ENCODE measurements at regions not wholly inside any gene's neighbourhood (a gene's known extent, or its start where the extent isn't known, plus 50 kb on each side); places are given as distances from the start of the nearest gene placed in this dataset.

- Histone ChIP-seq H3K27ac (no peak overlapping the region), H3K27me3 (no peaks in the 10 kb centered on the region), H3K36me3 (no peaks in the 10 kb centered on the region), H3K4me3 (no peak overlapping the region), H3K9me3 (no peaks in the 10 kb centered on the region), H3K4me1 (no peaks in the 10 kb centered on the region)
- intact Hi-C loops (cut with DNase I; ENCODE audit: low total_unique reads): no loop called here
- DNase-seq (ENCODE audit: low spot score in 2 of 2): no peak
- TF ChIP-seq POLR2AphosphoS5 (IDR thresholded peaks at IDR 0.05) (no peak), POLR2A (IDR thresholded peaks at IDR 0.05) (no peak), CTCF (IDR thresholded peaks at IDR 0.05) (no peak)
Measured at GRCh38 chr2:82395531-82395930, 2063.5 kb downstream of the SUCLG1 start.

- intact Hi-C loops (cut with DNase I; ENCODE audit: low total_unique reads): no loop called here
- TF ChIP-seq CTCF (IDR thresholded peaks at IDR 0.05): no peak
- TF ChIP-seq POLR2A (IDR thresholded peaks at IDR 0.05): no peak
- no peak for TF ChIP-seq POLR2AphosphoS5 (IDR thresholded peaks at IDR 0.05)
- H3K9me3 ChIP-seq: no peaks in the 10 kb centered on the region
- no peaks in the 10 kb centered on the region for H3K27me3 ChIP-seq
- no peaks in the 10 kb centered on the region for H3K4me1 ChIP-seq
- no peak overlapping the region for H3K27ac ChIP-seq
- no peak overlapping the region for H3K4me3 ChIP-seq
- no peaks in the 10 kb centered on the region for H3K36me3 ChIP-seq
- DNase-seq (ENCODE audit: low spot score in 2 of 2): no peak
Measured at GRCh38 chr2:82391386-82391785, 2067.7 kb downstream of the SUCLG1 start.

- no peak overlapping the region for H3K4me3 ChIP-seq
- no peak overlapping the region for H3K27ac ChIP-seq
- no peak for TF ChIP-seq CTCF (IDR thresholded peaks at IDR 0.05)
- no peak for TF ChIP-seq POLR2AphosphoS5 (IDR thresholded peaks at IDR 0.05)
- TF ChIP-seq POLR2A (IDR thresholded peaks at IDR 0.05): no peak
- H3K4me1 ChIP-seq: no peaks in the 10 kb centered on the region
- DNase-seq (ENCODE audit: low spot score in 2 of 2): no peak
- H3K36me3 ChIP-seq: no peaks in the 10 kb centered on the region
- no peaks in the 10 kb centered on the region for H3K27me3 ChIP-seq
- H3K9me3 ChIP-seq: no peaks in the 10 kb centered on the region
- intact Hi-C loops (cut with DNase I; ENCODE audit: low total_unique reads): no loop called here
Measured at GRCh38 chr2:82355622-82356021, 2051.1 kb upstream of the LRRTM1 start.

DNA sequence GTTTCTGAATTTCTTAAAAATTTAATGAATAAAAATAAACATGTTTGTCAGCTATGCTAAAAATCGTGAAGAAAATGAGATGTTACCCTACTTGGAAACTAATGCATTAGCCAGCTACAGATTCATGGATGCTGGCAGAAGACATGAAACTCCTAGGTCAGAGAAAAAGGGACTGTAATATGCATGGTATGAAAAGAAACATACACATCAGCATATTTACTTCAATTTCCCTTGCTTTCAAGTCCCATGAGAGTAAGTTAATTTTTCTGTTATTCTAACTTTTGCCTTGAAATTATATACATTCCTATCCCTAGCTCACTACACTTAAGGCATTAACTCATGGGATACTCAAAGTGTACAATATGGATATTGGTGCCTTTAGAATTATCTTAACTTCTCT is 2041.4 kb upstream of the LRRTM1 start:
- intact Hi-C loops (cut with DNase I; ENCODE audit: low total_unique reads): no loop called here
- DNase-seq (ENCODE audit: low spot score in 2 of 2): no peak
- H3K36me3 ChIP-seq: no peaks in the 10 kb centered on the region
- no peak overlapping the region for H3K27ac ChIP-seq
- no peak overlapping the region for H3K4me3 ChIP-seq
- no peaks in the 10 kb centered on the region for H3K27me3 ChIP-seq
- no peaks in the 10 kb centered on the region for H3K9me3 ChIP-seq
- H3K4me1 ChIP-seq: no peaks in the 10 kb centered on the region
- TF ChIP-seq CTCF (IDR thresholded peaks at IDR 0.05) (no peak), POLR2A (IDR thresholded peaks at IDR 0.05) (no peak), POLR2AphosphoS5 (IDR thresholded peaks at IDR 0.05) (no peak)

GRCh38 chr2:82344670-82345069 is 2040.1 kb upstream of the LRRTM1 start:
- Histone ChIP-seq H3K27me3 (no peaks in the 10 kb centered on the region), H3K36me3 (no peaks in the 10 kb centered on the region), H3K9me3 (no peaks in the 10 kb centered on the region), H3K4me3 (no peak overlapping the region), H3K4me1 (no peaks in the 10 kb centered on the region), H3K27ac (no peak overlapping the region)
- intact Hi-C loops (cut with DNase I; ENCODE audit: low total_unique reads): no loop called here
- TF ChIP-seq CTCF (IDR thresholded peaks at IDR 0.05): no peak
- TF ChIP-seq POLR2A (IDR thresholded peaks at IDR 0.05): no peak
- no peak for TF ChIP-seq POLR2AphosphoS5 (IDR thresholded peaks at IDR 0.05)
- no peak for DNase-seq (ENCODE audit: low spot score in 2 of 2)

All from breast epithelium (tissue), 4 donors.